ENCODE measurements at regions not wholly inside any gene's neighbourhood (a gene's known extent, or its start where the extent isn't known, plus 50 kb on each side); places are given as distances from the start of the nearest gene placed in this dataset.

DNA sequence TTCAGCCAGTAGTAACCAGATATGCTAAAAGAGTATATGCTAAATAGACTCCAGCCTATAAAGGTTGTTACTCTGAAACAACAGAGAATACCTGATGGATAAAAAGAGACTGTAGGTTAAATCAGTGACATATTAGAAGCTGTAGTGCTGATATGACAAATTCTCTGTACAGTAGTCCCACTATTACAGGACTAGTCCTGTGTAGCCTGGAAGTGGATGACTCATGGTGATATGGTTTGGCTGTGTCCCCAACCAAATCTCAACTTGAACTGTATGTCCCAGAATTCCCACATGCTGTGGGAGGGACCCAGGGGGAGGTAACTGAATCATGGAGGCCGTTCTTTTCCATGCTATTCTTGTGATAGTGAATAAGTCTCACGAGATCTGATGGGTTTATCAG is 276.2 kb upstream of the POU5F2 start:
- DNase-seq (ENCODE audit: low read depth, low spot score) (no peak), FAIRE-seq (no peak)
- no peak overlapping the region for H3K4me2 ChIP-seq (ENCODE audit: insufficient read depth, low read length)
- TF ChIP-seq POLR2AphosphoS5 (IDR thresholded peaks at IDR 0.05; ENCODE audit: insufficient read depth, low read depth, low read length) (no peak), FOS (IDR thresholded peaks at IDR 0.05; ENCODE audit: borderline replicate concordance, insufficient read depth, low read length) (no peak), JUN (IDR thresholded peaks at IDR 0.05; ENCODE audit: borderline replicate concordance, insufficient read depth, insufficient read length, low read depth) (no peak), MAX (IDR thresholded peaks at IDR 0.05; ENCODE audit: insufficient read depth, insufficient read length) (no peak), POLR2A (IDR thresholded peaks at IDR 0.05; ENCODE audit: low read depth, low read length) (no peak), GATA2 (IDR thresholded peaks at IDR 0.05; ENCODE audit: insufficient read depth, insufficient read length, low read depth, low read length) (no peak), MYC (IDR thresholded peaks at IDR 0.05; ENCODE audit: low read depth, low read length) (no peak), EZH2 (IDR thresholded peaks at IDR 0.05; ENCODE audit: borderline replicate concordance, low read depth, low read length, severe bottlenecking) (no peak), CTCF (IDR thresholded peaks at IDR 0.05; ENCODE audit: extremely low read depth in 1 of 2, insufficient read depth in 1 of 2, low read depth in 1 of 2, low read length in 2 of 2) (no peak)
- H3K9me1 ChIP-seq (replicated peaks; ENCODE audit: control insufficient read depth, extremely low read depth, insufficient read depth, low read length), result no peaks in the 10 kb centered on the region
- no peak overlapping the region for H3K27ac ChIP-seq (ENCODE audit: insufficient read depth, low read depth, low read length)
- intact Hi-C loops (cut with micrococcal nuclease), result no loop called here
- no peak overlapping the region for H2AFZ ChIP-seq (ENCODE audit: low read depth, low read length)
- CTCF ChIA-PET, result no interaction called here
- no peaks in the 10 kb centered on the region for H3K27me3 ChIP-seq (ENCODE audit: control insufficient read depth in 2 of 2, insufficient read depth in 2 of 2, low read length in 2 of 2)
- dilution Hi-C loops (cut with MboI; ENCODE audit: extremely low pct_ligation_motif_present, low sequenced_read_pairs), result no loop called here
- no peaks in the 10 kb centered on the region for H3K9me3 ChIP-seq (replicated peaks; ENCODE audit: control insufficient read depth, insufficient read depth, low read length)
- POLR2A ChIA-PET, result no interaction called here
- H3K9ac ChIP-seq (replicated peaks; ENCODE audit: extremely low read depth, insufficient read depth, low read length), result no peak overlapping the region
- peaks cover 8% of the 10 kb centered on the region for H3K4me1 ChIP-seq (ENCODE audit: control insufficient read depth, extremely low read depth, insufficient read depth, low read length)
- H4K20me1 ChIP-seq (replicated peaks; ENCODE audit: control insufficient read depth, extremely low read depth, insufficient read depth, low read length), result no peaks in the 10 kb centered on the region
- H3K4me3 ChIP-seq (replicated peaks in 1 of 3; ENCODE audit: insufficient read depth in 1 of 3, low read depth in 1 of 3, low read length in 3 of 3), result no peak overlapping the region
- H3K79me2 ChIP-seq (ENCODE audit: control insufficient read depth, insufficient read depth, low read length), result no peaks in the 10 kb centered on the region
- no TSS peak for BruUV-seq (replicated peaks)
- H3K36me3 ChIP-seq (ENCODE audit: control insufficient read depth in 2 of 2, extremely low read depth in 1 of 2, insufficient read depth in 2 of 2, low read length in 2 of 2), result no peaks in the 10 kb centered on the region

All from endothelial cell of umbilical vein (primary cell).